Tibial nerve (tissue), 4 donors: ENCODE measurements at regions not wholly inside any gene's neighbourhood (a gene's known extent, or its start where the extent isn't known, plus 50 kb on each side); places are given as distances from the start of the nearest gene placed in this dataset.

Experiments
- DNase-seq, 2 donors: peaks; one replicate each; pipeline ENCODE4 v3.0.0-alpha.2; 2019; ENCODE audit warnings: low spot score in 2 of 2
- H3K27ac ChIP-seq, 4 donors: fragments of 200-600 bp; sonication (generic) in 3 of 4; one replicate each; pipeline ENCODE4 v1.5.1; 2017 to 2019; ENCODE audit warnings: mild to moderate bottlenecking in 1 of 4
- H3K27me3 ChIP-seq, 2 donors: fragments of 200-600 bp; sonication (generic) in 1 of 2; one replicate each; pipeline versions ENCODE4 v1.5.1 to v1.6.0; 2017 to 2019
- H3K36me3 ChIP-seq, 3 donors: fragments of 200-600 bp; sonication (generic); one replicate each; pipeline ENCODE4 v1.5.1; 2018 to 2019
- H3K4me1 ChIP-seq, 4 donors: fragments of 200-600 bp; sonication (generic) in 3 of 4; one replicate each; pipeline ENCODE4 v1.5.1; 2017 to 2019
- H3K4me3 ChIP-seq, 4 donors: fragments of 200-600 bp; sonication (generic) in 3 of 4; one replicate each; pipeline ENCODE4 v1.5.1; 2017 to 2019; ENCODE audit warnings: mild to moderate bottlenecking in 1 of 4, moderate library complexity in 1 of 4
- H3K9me3 ChIP-seq, 4 donors: fragments of 200-600 bp; sonication (generic) in 3 of 4; one replicate each; pipeline ENCODE4 v1.5.1; 2017 to 2019
- CTCF ChIP-seq, 5 experiments: fragments of 200-600 bp in 3 of 5; fragments of 450-650 bp in 2 of 5; sonication (generic) in 3 of 5; IDR thresholded peaks; one replicate each; pipeline ENCODE4 v1.5.1; 2016 to 2019; ENCODE audit warnings: antibody characterized with exemption in 5 of 5, mild to moderate bottlenecking in 3 of 5, moderate library complexity in 2 of 5
- EP300 ChIP-seq, 2 donors: sonication (generic); formaldehyde crosslinking; IDR thresholded peaks; one replicate each; pipeline ENCODE4 v1.6.1; 2017; ENCODE audit warnings: antibody characterized with exemption in 2 of 2, mild to moderate bottlenecking in 1 of 2
- POLR2A ChIP-seq, 2 donors: fragments of 450-650 bp; IDR thresholded peaks; one replicate each; pipeline ENCODE4 v1.6.1; 2017; ENCODE audit warnings: antibody characterized with exemption in 2 of 2, mild to moderate bottlenecking in 2 of 2, moderate library complexity in 2 of 2
- WGBS, 2 donors: methylation state at CpG; one replicate each; pipeline ENCODE4 v1.1.5; 2018; 5-methylcytosine and 5-hydroxymethylcytosine counted together

GRCh38 chr6:132062626-132063025 lies 111.5 kb upstream of the CCN2 start:
- DNase-seq: no peak
- Histone ChIP-seq H3K4me1 (peaks cover 0 to 33% (median 8%) of the 10 kb centered on the region in 4 donors), H3K27ac (peak overlapping the region in 1 of 4 donors; percentile 3), H3K4me3 (no peak overlapping the region), H3K36me3 (no peaks in the 10 kb centered on the region), H3K27me3 (no peaks in the 10 kb centered on the region), H3K9me3 (no peaks in the 10 kb centered on the region)
- TF ChIP-seq EP300 (IDR thresholded peaks at IDR 0.05) (no peak), CTCF (IDR thresholded peaks at IDR 0.05) (no peak), POLR2A (IDR thresholded peaks at IDR 0.05) (no peak)
- 69 to 74% methylated on average over 3 of the region's 3 CpGs for WGBS, 2 donors

DNA sequence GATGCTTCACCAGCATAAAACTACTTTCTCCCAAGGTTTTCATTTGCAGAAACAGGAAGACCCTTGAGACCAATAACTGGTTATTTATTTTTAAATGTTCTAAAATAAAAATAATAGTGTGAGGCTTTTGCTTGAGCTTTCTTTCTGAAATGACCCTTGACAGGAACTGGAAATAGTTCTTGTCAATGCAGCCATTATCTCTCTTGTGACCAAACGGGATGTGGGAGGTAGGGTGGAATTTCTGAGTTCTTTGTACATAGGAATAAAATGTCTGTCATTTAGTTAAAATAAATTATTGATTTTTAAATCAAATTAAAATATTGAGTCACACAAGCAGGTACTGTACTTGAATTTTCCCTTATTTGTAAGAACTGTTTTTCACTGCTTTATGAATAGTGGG lies 110.2 kb upstream of the CCN2 start:
- peaks cover 0 to 7% (median 0%) of the 10 kb centered on the region in 4 donors for H3K9me3 ChIP-seq
- peaks cover 0 to 33% (median 8%) of the 10 kb centered on the region in 4 donors for H3K4me1 ChIP-seq
- no peak for TF ChIP-seq POLR2A (IDR thresholded peaks at IDR 0.05)
- no peaks in the 10 kb centered on the region for H3K36me3 ChIP-seq
- H3K27me3 ChIP-seq: no peaks in the 10 kb centered on the region
- H3K4me3 ChIP-seq: no peak overlapping the region
- DNase-seq: no peak
- WGBS, 2 donors: 13 to 29% methylated on average over 1 of the region's 1 CpG
- peak overlapping the region in 1 of 4 donors; percentile 32 for H3K27ac ChIP-seq

GRCh38 chr6:132060591-132060990 lies 109.4 kb upstream of the CCN2 start:
- TF ChIP-seq EP300 (IDR thresholded peaks at IDR 0.05) (no peak), CTCF (IDR thresholded peaks at IDR 0.05) (no peak), POLR2A (IDR thresholded peaks at IDR 0.05) (no peak)
- peaks cover 0 to 7% (median 0%) of the 10 kb centered on the region in 4 donors for H3K9me3 ChIP-seq
- H3K4me3 ChIP-seq: no peak overlapping the region
- H3K27ac ChIP-seq: peak overlapping the region in 1 of 4 donors; percentile 32
- H3K4me1 ChIP-seq: peaks cover 0 to 33% (median 8%) of the 10 kb centered on the region in 4 donors
- 65 to 74% methylated on average over 4 of the region's 4 CpGs for WGBS, 2 donors
- no peak for DNase-seq
- H3K36me3 ChIP-seq: no peaks in the 10 kb centered on the region
- H3K27me3 ChIP-seq: no peaks in the 10 kb centered on the region

DNA sequence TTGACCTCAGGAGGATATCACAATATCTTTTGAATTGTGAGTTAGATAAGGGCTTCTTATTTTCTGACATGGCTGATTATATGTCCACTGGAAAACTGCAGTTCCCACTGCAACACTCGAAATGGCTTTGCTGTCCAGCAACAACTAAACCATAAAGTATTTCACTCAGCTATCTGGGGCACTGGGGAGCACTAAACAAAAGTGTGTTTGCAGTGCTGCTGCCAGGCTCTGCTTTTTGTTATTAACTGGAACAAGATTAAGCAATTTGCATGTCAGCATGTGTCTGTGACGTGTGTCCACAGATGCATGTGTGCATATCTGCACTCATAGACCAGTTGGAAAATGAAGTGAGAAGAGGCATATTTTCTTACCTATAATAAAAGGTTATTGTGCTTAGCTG lies 107.8 kb upstream of the CCN2 start:
- TF ChIP-seq EP300 (IDR thresholded peaks at IDR 0.05): peak in 1 of 2 donors; percentile 25
- no peak for TF ChIP-seq POLR2A (IDR thresholded peaks at IDR 0.05)
- H3K27me3 ChIP-seq: no peaks in the 10 kb centered on the region
- no peak overlapping the region for H3K4me3 ChIP-seq
- peak in 1 of 2 donors; percentile 15 for DNase-seq
- peaks cover 0 to 33% (median 8%) of the 10 kb centered on the region in 4 donors for H3K4me1 ChIP-seq
- H3K9me3 ChIP-seq: peaks cover 0 to 7% (median 0%) of the 10 kb centered on the region in 4 donors
- H3K27ac ChIP-seq: peak overlapping the region in 1 of 4 donors; percentile 10
- 49 to 52% methylated on average over 2 of the region's 2 CpGs for WGBS, 2 donors
- H3K36me3 ChIP-seq: no peaks in the 10 kb centered on the region

- Histone ChIP-seq H3K27me3 (no peaks in the 10 kb centered on the region), H3K27ac (no peak overlapping the region), H3K9me3 (peaks cover 0 to 7% (median 0%) of the 10 kb centered on the region in 4 donors), H3K4me1 (peaks cover 0 to 7% (median 3%) of the 10 kb centered on the region in 4 donors), H3K36me3 (no peaks in the 10 kb centered on the region), H3K4me3 (no peak overlapping the region)
- 79 to 93% methylated on average over 3 of the region's 3 CpGs for WGBS, 2 donors
- TF ChIP-seq CTCF (IDR thresholded peaks at IDR 0.05) (no peak), POLR2A (IDR thresholded peaks at IDR 0.05) (no peak), EP300 (IDR thresholded peaks at IDR 0.05) (no peak)
- no peak for DNase-seq
These were observed 103.4 kb upstream of the CCN2 start for GRCh38 chr6:132054525-132054924.

- Histone ChIP-seq H3K9me3 (peaks cover 0 to 8% (median 0%) of the 10 kb centered on the region in 4 donors), H3K4me3 (no peak overlapping the region), H3K27me3 (no peaks in the 10 kb centered on the region), H3K36me3 (no peaks in the 10 kb centered on the region), H3K4me1 (peaks cover 0 to 4% (median 2%) of the 10 kb centered on the region in 4 donors), H3K27ac (no peak overlapping the region)
- DNase-seq: no peak
- 49 to 50% methylated on average over 2 of the region's 2 CpGs for WGBS, 2 donors
- TF ChIP-seq EP300 (IDR thresholded peaks at IDR 0.05) (no peak), POLR2A (IDR thresholded peaks at IDR 0.05) (no peak), CTCF (IDR thresholded peaks at IDR 0.05) (no peak)
These were observed 102.3 kb upstream of the CCN2 start for GRCh38 chr6:132053511-132053910.
